ENCODE measurements at regions not wholly inside any gene's neighbourhood (a gene's known extent, or its start where the extent isn't known, plus 50 kb on each side); places are given as distances from the start of the nearest gene placed in this dataset.

DNA sequence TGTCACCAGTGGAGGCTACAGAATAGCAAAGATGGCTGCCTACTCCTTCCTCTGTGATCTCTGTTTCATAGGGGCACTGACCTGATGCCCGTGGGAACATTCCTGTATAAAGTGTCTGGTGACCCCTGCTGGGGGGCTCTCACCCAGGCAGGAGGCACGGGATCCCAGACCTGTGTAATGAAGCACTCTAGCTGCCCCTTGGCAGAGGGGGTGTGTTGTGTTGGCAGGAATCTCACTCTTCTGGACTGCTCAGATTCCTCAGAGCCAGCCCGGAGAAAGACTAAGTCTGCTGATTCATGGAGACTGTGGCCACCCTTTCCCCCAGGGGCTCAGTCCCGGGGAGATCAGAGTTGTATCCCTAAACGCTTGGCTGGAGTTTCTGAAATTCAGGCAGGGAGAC, 648.3 kb downstream of the SPRY1 start:
- H3K36me3 ChIP-seq (ENCODE audit: control insufficient read depth, low read length): no peaks in the 10 kb centered on the region
- no peak overlapping the region for H3K4me2 ChIP-seq (ENCODE audit: low read length)
- H3K79me2 ChIP-seq (ENCODE audit: control insufficient read depth, low read length): no peaks in the 10 kb centered on the region
- no peak overlapping the region for H3K4me3 ChIP-seq (ENCODE audit: low read length)
- no peaks in the 10 kb centered on the region for H3K4me1 ChIP-seq (ENCODE audit: control insufficient read depth, low read length)
- no peaks in the 10 kb centered on the region for H3K9me3 ChIP-seq (ENCODE audit: control insufficient read depth, insufficient read depth, low read length)
- no peak overlapping the region for H3K27ac ChIP-seq (ENCODE audit: low read depth, low read length)
- H4K20me1 ChIP-seq (ENCODE audit: control insufficient read depth, insufficient read depth, low read depth, low read length): no peaks in the 10 kb centered on the region
- no peaks in the 10 kb centered on the region for H3K27me3 ChIP-seq (ENCODE audit: control insufficient read depth, low read length)
- TF ChIP-seq, protein P1, sequence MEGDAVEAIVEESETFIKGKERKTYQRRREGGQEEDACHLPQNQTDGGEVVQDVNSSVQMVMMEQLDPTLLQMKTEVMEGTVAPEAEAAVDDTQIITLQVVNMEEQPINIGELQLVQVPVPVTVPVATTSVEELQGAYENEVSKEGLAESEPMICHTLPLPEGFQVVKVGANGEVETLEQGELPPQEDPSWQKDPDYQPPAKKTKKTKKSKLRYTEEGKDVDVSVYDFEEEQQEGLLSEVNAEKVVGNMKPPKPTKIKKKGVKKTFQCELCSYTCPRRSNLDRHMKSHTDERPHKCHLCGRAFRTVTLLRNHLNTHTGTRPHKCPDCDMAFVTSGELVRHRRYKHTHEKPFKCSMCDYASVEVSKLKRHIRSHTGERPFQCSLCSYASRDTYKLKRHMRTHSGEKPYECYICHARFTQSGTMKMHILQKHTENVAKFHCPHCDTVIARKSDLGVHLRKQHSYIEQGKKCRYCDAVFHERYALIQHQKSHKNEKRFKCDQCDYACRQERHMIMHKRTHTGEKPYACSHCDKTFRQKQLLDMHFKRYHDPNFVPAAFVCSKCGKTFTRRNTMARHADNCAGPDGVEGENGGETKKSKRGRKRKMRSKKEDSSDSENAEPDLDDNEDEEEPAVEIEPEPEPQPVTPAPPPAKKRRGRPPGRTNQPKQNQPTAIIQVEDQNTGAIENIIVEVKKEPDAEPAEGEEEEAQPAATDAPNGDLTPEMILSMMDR (IDR thresholded peaks at IDR 0.05; ENCODE audit: low read depth, low read length, poor library complexity, severe bottlenecking): no peak
- H3F3A ChIP-seq (ENCODE audit: control insufficient read depth, insufficient read depth): no peaks in the 10 kb centered on the region
- H3K9me2 ChIP-seq (replicated peaks; ENCODE audit: control insufficient read depth, low read length): no peaks in the 10 kb centered on the region

DNA sequence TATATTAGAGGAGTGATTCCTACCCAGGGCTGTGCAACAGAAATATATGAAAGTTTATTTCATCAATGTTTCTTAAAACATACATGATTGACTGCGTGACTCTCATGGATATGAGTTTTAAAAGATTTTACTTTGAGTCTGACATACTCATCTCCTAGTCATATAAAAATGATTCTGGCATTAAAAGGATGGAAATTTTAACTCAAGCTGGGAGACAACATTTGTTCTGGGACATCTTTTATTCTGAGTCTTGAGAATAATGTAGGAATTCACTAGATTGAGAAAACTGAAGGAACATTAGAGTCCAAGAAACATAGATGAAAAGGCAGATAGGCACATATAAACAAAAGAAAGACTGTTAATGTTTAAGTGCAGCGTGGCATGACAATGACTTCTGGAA, 649.6 kb downstream of the SPRY1 start:
- no peaks in the 10 kb centered on the region for H3K9me3 ChIP-seq (ENCODE audit: control insufficient read depth, insufficient read depth, low read length)
- no peak overlapping the region for H3K4me2 ChIP-seq (ENCODE audit: low read length)
- H3K79me2 ChIP-seq (ENCODE audit: control insufficient read depth, low read length): no peaks in the 10 kb centered on the region
- H3K36me3 ChIP-seq (ENCODE audit: control insufficient read depth, low read length): no peaks in the 10 kb centered on the region
- no peak for TF ChIP-seq EZH2phosphoT487 (IDR thresholded peaks at IDR 0.05; ENCODE audit: borderline replicate concordance, low read length)
- TF ChIP-seq, protein P1 (IDR thresholded peaks at IDR 0.05; ENCODE audit: low read depth, low read length, poor library complexity, severe bottlenecking): no peak
- H3K27ac ChIP-seq (ENCODE audit: low read depth, low read length): no peak overlapping the region
- H4K20me1 ChIP-seq (ENCODE audit: control insufficient read depth, insufficient read depth, low read depth, low read length): no peaks in the 10 kb centered on the region
- H3K9me2 ChIP-seq (replicated peaks; ENCODE audit: control insufficient read depth, low read length): no peaks in the 10 kb centered on the region
- H3K4me1 ChIP-seq (ENCODE audit: control insufficient read depth, low read length): no peaks in the 10 kb centered on the region
- no peaks in the 10 kb centered on the region for H3F3A ChIP-seq (ENCODE audit: control insufficient read depth, insufficient read depth)
- no peak overlapping the region for H3K4me3 ChIP-seq (ENCODE audit: low read length)
- no peaks in the 10 kb centered on the region for H3K27me3 ChIP-seq (ENCODE audit: control insufficient read depth, low read length)

DNA sequence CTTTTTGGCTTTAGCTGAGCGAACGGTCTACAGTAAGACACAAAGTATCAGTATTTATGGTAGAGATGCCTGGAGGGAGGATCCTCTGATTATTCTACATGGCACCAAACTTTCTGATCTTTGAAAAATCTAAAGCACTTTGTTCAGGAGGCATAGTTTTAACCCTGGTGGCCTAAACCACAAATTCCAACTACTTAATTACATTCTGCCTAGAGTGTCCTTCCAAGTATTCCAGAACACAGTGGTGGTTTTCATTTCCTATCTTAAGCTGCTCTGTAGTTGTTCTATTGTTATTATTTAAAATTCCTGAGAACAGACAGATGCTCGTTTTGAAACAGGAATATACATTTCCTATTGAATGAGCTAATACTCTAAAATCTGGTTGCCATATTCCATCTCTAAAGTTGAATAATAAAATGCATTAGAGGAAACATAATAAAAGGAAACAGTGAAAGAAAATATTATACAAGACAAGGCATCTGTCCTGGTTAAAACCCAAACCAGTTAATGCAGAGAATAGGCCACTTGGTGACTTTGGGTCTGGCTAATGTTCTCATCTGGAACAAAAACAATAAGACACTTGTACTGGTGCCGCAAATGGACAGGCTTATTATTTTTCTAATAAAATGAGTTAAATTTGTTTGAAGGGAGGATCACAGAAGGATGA, 657.4 kb downstream of the SPRY1 start:
- no peak overlapping the region for H3K4me3 ChIP-seq (ENCODE audit: low read length)
- H3K79me2 ChIP-seq (ENCODE audit: control insufficient read depth, low read length): no peaks in the 10 kb centered on the region
- no peak overlapping the region for H3K27ac ChIP-seq (ENCODE audit: low read depth, low read length)
- H3K36me3 ChIP-seq (ENCODE audit: control insufficient read depth, low read length): no peaks in the 10 kb centered on the region
- no peaks in the 10 kb centered on the region for H4K20me1 ChIP-seq (ENCODE audit: control insufficient read depth, insufficient read depth, low read depth, low read length)
- H3K9me2 ChIP-seq (replicated peaks; ENCODE audit: control insufficient read depth, low read length): no peaks in the 10 kb centered on the region
- H3K9me3 ChIP-seq (ENCODE audit: control insufficient read depth, insufficient read depth, low read length): no peaks in the 10 kb centered on the region
- H3K4me1 ChIP-seq (ENCODE audit: control insufficient read depth, low read length): no peaks in the 10 kb centered on the region
- no peak for TF ChIP-seq EZH2phosphoT487 (IDR thresholded peaks at IDR 0.05; ENCODE audit: borderline replicate concordance, low read length)
- TF ChIP-seq, protein P1 (IDR thresholded peaks at IDR 0.05; ENCODE audit: low read depth, low read length, poor library complexity, severe bottlenecking): no peak
- no peaks in the 10 kb centered on the region for H3K27me3 ChIP-seq (ENCODE audit: control insufficient read depth, low read length)
- H3K4me2 ChIP-seq (ENCODE audit: low read length): no peak overlapping the region
- no peaks in the 10 kb centered on the region for H3F3A ChIP-seq (ENCODE audit: control insufficient read depth, insufficient read depth)

Data from DOHH2 (cell line).